Activated naive CD8-positive, alpha-beta T cell treated with anti-CD3 and anti-CD28 coated beads, Interleukin-2, amount 10 ng/mL, durations not matched to agents 7 days and 5 days (primary cell): ENCODE measurements at regions not wholly inside any gene's neighbourhood (a gene's known extent, or its start where the extent isn't known, plus 50 kb on each side); places are given as distances from the start of the nearest gene placed in this dataset.

ENCODE experiments used
- ATAC-seq: fragments of 150-1000 bp; cut with Tn5 transposase; one replicate; pipeline ENCODE4 v1.10.0; 2021; ENCODE audit warnings: low read depth, moderate library complexity
- POLR2A ChIA-PET: fragments of 350-600 bp; sonication (Branson Sonifier 250); formaldehyde crosslinking; loops from one replicate; lab custom pipeline; 2021; ENCODE audit warnings: antibody characterized with exemption; lab: Charles Lee
- DNase-seq: peaks from one replicate; pipeline ENCODE4 v3.0.0; 2021
- H3K27ac Mint-ChIP-seq: one replicate; pipeline ENCODE4 v1.8.0; 2022; ENCODE audit warnings: mild to moderate bottlenecking, mixed read lengths
- H3K27me3 Mint-ChIP-seq: one replicate; pipeline ENCODE4 v1.8.0; 2022; ENCODE audit warnings: mild to moderate bottlenecking, moderate library complexity, mixed read lengths
- H3K36me3 Mint-ChIP-seq: one replicate; pipeline ENCODE4 v1.8.0; 2021; ENCODE audit warnings: mild to moderate bottlenecking, mixed read lengths
- H3K4me1 Mint-ChIP-seq: one replicate; pipeline ENCODE4 v1.8.0; 2021; ENCODE audit warnings: mixed read lengths
- H3K4me3 Mint-ChIP-seq: one replicate; pipeline ENCODE4 v1.8.0; 2022; ENCODE audit warnings: mild to moderate bottlenecking, moderate library complexity, mixed read lengths
- H3K9me3 Mint-ChIP-seq: one replicate; pipeline ENCODE4 v1.8.0; 2021; ENCODE audit warnings: mixed read lengths

GRCh38 chr6:145212813-145213212 is 522.5 kb downstream of the EPM2A start:
- no peaks in the 10 kb centered on the region for H3K9me3 Mint-ChIP-seq
- H3K4me1 Mint-ChIP-seq: peaks cover 3% of the 10 kb centered on the region
- ATAC-seq: no peak
- no peaks in the 10 kb centered on the region for H3K36me3 Mint-ChIP-seq
- no peak for DNase-seq
- H3K27ac Mint-ChIP-seq: no peak overlapping the region
- H3K27me3 Mint-ChIP-seq: peaks cover 6% of the 10 kb centered on the region
- H3K4me3 Mint-ChIP-seq: no peak overlapping the region
- POLR2A ChIA-PET: interaction anchor here (0.6 to 0.7 kb wide), 3 partner anchors 116 to 555 kb away, joined by 4 read pairs; no protein-coding TSS in a partner anchor

GRCh38 chr6:145213614-145214013 is 521.7 kb downstream of the EPM2A start:
- POLR2A ChIA-PET: no interaction called here
- ATAC-seq: no peak
- Mint-ChIP-seq H3K4me3 (no peak overlapping the region), H3K27me3 (peaks cover 8% of the 10 kb centered on the region), H3K9me3 (no peaks in the 10 kb centered on the region), H3K4me1 (peaks cover 3% of the 10 kb centered on the region), H3K27ac (no peak overlapping the region), H3K36me3 (no peaks in the 10 kb centered on the region)
- no peak for DNase-seq

- H3K27me3 Mint-ChIP-seq: peaks cover 15% of the 10 kb centered on the region
- peaks cover 3% of the 10 kb centered on the region for H3K4me1 Mint-ChIP-seq
- no peak overlapping the region for H3K4me3 Mint-ChIP-seq
- ATAC-seq (no peak), DNase-seq (no peak)
- H3K27ac Mint-ChIP-seq: no peak overlapping the region
- H3K9me3 Mint-ChIP-seq: no peaks in the 10 kb centered on the region
- no peaks in the 10 kb centered on the region for H3K36me3 Mint-ChIP-seq
- POLR2A ChIA-PET: no interaction called here
These were observed 520.8 kb downstream of the EPM2A start for GRCh38 chr6:145214570-145214969.

GRCh38 chr6:145224450-145224849 is 510.9 kb downstream of the EPM2A start:
- ATAC-seq (no peak), DNase-seq (no peak)
- Mint-ChIP-seq H3K4me3 (no peak overlapping the region), H3K36me3 (no peaks in the 10 kb centered on the region), H3K27ac (no peak overlapping the region), H3K27me3 (peaks cover 6% of the 10 kb centered on the region), H3K9me3 (no peaks in the 10 kb centered on the region), H3K4me1 (no peaks in the 10 kb centered on the region)
- POLR2A ChIA-PET: no interaction called here

- POLR2A ChIA-PET: no interaction called here
- Mint-ChIP-seq H3K4me1 (no peaks in the 10 kb centered on the region), H3K9me3 (no peaks in the 10 kb centered on the region), H3K4me3 (no peak overlapping the region), H3K27me3 (peaks cover 6% of the 10 kb centered on the region), H3K27ac (no peak overlapping the region), H3K36me3 (no peaks in the 10 kb centered on the region)
- no peak for ATAC-seq
- DNase-seq: no peak
These were observed 509.8 kb downstream of the EPM2A start for GRCh38 chr6:145225500-145225899.

- Mint-ChIP-seq H3K4me1 (no peaks in the 10 kb centered on the region), H3K36me3 (no peaks in the 10 kb centered on the region), H3K27me3 (peaks cover 5% of the 10 kb centered on the region), H3K9me3 (no peaks in the 10 kb centered on the region), H3K4me3 (no peak overlapping the region), H3K27ac (no peak overlapping the region)
- no peak for ATAC-seq
- no peak for DNase-seq
- POLR2A ChIA-PET: no interaction called here
These were observed 507.7 kb downstream of the EPM2A start for GRCh38 chr6:145227593-145227992.

GRCh38 chr6:145228962-145229582 is 506.2 kb downstream of the EPM2A start:
- POLR2A ChIA-PET: no interaction called here

GRCh38 chr6:145233955-145234354 is 501.4 kb downstream of the EPM2A start:
- Mint-ChIP-seq H3K9me3 (peaks cover 2% of the 10 kb centered on the region), H3K4me1 (no peaks in the 10 kb centered on the region), H3K27me3 (peaks cover 2% of the 10 kb centered on the region), H3K4me3 (no peak overlapping the region), H3K27ac (no peak overlapping the region), H3K36me3 (no peaks in the 10 kb centered on the region)
- ATAC-seq (no peak), DNase-seq (no peak)
- POLR2A ChIA-PET: no interaction called here

More at GRCh38 chr6:145228962-145229582, 506.2 kb downstream of the EPM2A start:
- no peak for DNase-seq
- H3K4me3 Mint-ChIP-seq: no peak overlapping the region
- H3K27me3 Mint-ChIP-seq: no peaks in the 10 kb centered on the region
- H3K9me3 Mint-ChIP-seq: peaks cover 2% of the 10 kb centered on the region
- no peaks in the 10 kb centered on the region for H3K36me3 Mint-ChIP-seq
- no peak for ATAC-seq
- no peaks in the 10 kb centered on the region for H3K4me1 Mint-ChIP-seq
- no peak overlapping the region for H3K27ac Mint-ChIP-seq

GRCh38 chr6:145235207-145235606 is 500.1 kb downstream of the EPM2A start:
- Mint-ChIP-seq H3K4me3 (no peak overlapping the region), H3K36me3 (no peaks in the 10 kb centered on the region), H3K4me1 (no peaks in the 10 kb centered on the region), H3K27me3 (peaks cover 2% of the 10 kb centered on the region), H3K27ac (no peak overlapping the region), H3K9me3 (peaks cover 2% of the 10 kb centered on the region)
- DNase-seq (no peak), ATAC-seq (no peak)
- POLR2A ChIA-PET: no interaction called here

GRCh38 chr6:145238787-145239186 is 496.5 kb downstream of the EPM2A start:
- H3K4me3 Mint-ChIP-seq: no peak overlapping the region
- H3K4me1 Mint-ChIP-seq: no peaks in the 10 kb centered on the region
- DNase-seq (no peak), ATAC-seq (no peak)
- H3K9me3 Mint-ChIP-seq: no peaks in the 10 kb centered on the region
- POLR2A ChIA-PET: no interaction called here
- H3K27ac Mint-ChIP-seq: no peak overlapping the region
- H3K36me3 Mint-ChIP-seq: no peaks in the 10 kb centered on the region
- peaks cover 6% of the 10 kb centered on the region for H3K27me3 Mint-ChIP-seq

- POLR2A ChIA-PET: no interaction called here
These were observed 494.3 kb downstream of the EPM2A start for GRCh38 chr6:145241039-145241438.

GRCh38 chr6:145241721-145242120 is 493.6 kb downstream of the EPM2A start:
- ATAC-seq: no peak
- Mint-ChIP-seq H3K9me3 (no peaks in the 10 kb centered on the region), H3K4me3 (no peak overlapping the region), H3K36me3 (no peaks in the 10 kb centered on the region), H3K27me3 (peaks cover 6% of the 10 kb centered on the region), H3K4me1 (no peaks in the 10 kb centered on the region), H3K27ac (no peak overlapping the region)
- POLR2A ChIA-PET: no interaction called here
- DNase-seq: no peak

More at GRCh38 chr6:145241039-145241438, 494.3 kb downstream of the EPM2A start:
- Mint-ChIP-seq H3K27me3 (peaks cover 6% of the 10 kb centered on the region), H3K36me3 (no peaks in the 10 kb centered on the region), H3K4me3 (no peak overlapping the region), H3K4me1 (no peaks in the 10 kb centered on the region), H3K27ac (no peak overlapping the region), H3K9me3 (no peaks in the 10 kb centered on the region)
- DNase-seq (no peak), ATAC-seq (no peak)

- H3K4me1 Mint-ChIP-seq: peaks cover 1% of the 10 kb centered on the region
- no peak overlapping the region for H3K4me3 Mint-ChIP-seq
- ATAC-seq (no peak), DNase-seq (no peak)
- no peaks in the 10 kb centered on the region for H3K9me3 Mint-ChIP-seq
- peaks cover 4% of the 10 kb centered on the region for H3K27me3 Mint-ChIP-seq
- POLR2A ChIA-PET: no interaction called here
- no peak overlapping the region for H3K27ac Mint-ChIP-seq
- H3K36me3 Mint-ChIP-seq: no peaks in the 10 kb centered on the region
These were observed 490.8 kb downstream of the EPM2A start for GRCh38 chr6:145244349-145245100.

GRCh38 chr6:145245119-145245518 is 490.2 kb downstream of the EPM2A start:
- POLR2A ChIA-PET: no interaction called here
- Mint-ChIP-seq H3K4me1 (peaks cover 1% of the 10 kb centered on the region), H3K4me3 (no peak overlapping the region), H3K36me3 (no peaks in the 10 kb centered on the region), H3K9me3 (no peaks in the 10 kb centered on the region), H3K27me3 (peaks cover 4% of the 10 kb centered on the region), H3K27ac (no peak overlapping the region)
- no peak for ATAC-seq
- no peak for DNase-seq
